ENCODE measurements at regions not wholly inside any gene's neighbourhood (a gene's known extent, or its start where the extent isn't known, plus 50 kb on each side); places are given as distances from the start of the nearest gene placed in this dataset.

DNA sequence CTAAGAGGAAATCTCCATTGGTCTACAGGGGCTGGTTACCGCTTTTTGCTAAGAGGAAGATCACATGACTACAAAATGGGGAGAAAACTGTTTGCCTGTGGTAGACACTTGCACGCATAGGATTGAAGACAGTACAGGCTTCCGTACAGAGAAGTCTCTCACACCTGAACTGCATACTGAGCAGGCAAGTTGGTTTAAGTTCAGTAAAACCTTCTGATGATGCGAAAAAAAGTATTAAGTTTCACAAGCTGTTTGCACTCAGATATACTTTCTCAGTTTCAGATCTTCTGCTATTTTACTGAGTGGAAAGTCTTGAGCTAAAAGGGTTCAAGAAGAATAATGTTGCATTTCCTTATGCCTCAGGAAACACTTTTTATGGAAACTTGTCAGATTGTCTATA is 292.2 kb upstream of the MC4R start:
- no peak for DNase-seq

DNA sequence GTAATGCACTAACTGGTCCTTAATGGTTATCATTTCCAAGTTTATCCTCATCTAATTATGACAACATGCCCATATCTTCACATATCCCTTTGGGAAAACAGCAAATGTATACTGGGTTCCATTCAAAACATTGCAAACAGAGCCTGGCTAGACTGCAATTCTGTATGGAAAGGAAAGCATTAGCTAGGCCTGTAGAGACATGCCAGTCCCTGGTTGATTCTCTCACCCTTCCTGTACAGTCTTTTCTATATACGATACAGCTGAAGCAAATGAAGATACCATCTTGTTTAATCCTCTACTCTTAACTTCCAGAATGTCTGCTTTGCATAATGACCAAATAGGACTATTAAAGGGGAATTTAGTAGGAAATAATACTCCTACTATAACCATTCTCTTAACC is 294.4 kb upstream of the MC4R start:
- DNase-seq, result no peak

- DNase-seq, result no peak
Measured at GRCh38 chr18:60668583-60668982, 296.0 kb upstream of the MC4R start.

DNA sequence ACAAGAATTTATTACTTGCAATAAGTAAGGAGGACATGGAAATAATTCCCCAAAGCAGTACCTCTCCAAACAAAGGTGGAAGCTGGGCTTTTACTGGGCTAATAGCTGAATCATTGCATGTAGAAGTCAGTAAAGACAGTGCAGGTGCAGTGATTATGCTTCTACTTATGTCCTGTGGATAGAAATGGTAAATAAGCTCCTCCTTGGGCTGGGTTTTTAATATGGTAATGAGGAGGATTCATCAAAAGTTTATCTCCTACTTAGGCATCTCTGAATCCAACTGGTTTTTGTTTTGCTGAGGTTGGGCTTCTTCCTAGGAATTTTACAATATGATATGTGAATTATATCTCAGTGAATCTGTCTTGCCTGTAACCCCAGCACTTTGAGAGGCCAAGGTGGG is 297.4 kb upstream of the MC4R start:
- DNase-seq, result no peak

DNA sequence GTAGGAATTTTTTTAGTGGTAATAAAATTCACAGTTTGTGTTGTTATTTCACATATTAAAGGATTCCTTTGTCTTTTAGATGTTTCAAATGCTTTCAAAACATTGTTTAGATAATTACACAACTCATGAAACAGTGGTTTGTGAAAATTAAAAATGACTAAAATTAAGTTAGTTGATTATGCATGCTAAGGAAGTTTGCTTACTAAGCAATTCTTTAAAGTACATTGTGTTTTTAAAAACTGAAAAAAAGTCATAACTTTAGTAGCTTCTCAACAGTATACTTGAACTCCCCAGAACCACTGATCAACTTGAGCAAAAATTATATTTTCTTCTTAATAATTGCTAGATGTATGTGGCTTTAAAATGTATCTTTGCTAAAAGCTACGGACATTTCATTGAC is 298.4 kb upstream of the MC4R start:
- DNase-seq, result no peak

GRCh38 chr18:60675126-60675525 is 302.6 kb upstream of the MC4R start:
- no peak for DNase-seq

GRCh38 chr18:60675801-60676200 is 303.2 kb upstream of the MC4R start:
- no peak for DNase-seq

GRCh38 chr18:60676815-60677214 is 304.2 kb upstream of the MC4R start:
- no peak for DNase-seq

- DNase-seq, result no peak
Measured at GRCh38 chr18:60684843-60685513, 312.4 kb upstream of the MC4R start.

DNA sequence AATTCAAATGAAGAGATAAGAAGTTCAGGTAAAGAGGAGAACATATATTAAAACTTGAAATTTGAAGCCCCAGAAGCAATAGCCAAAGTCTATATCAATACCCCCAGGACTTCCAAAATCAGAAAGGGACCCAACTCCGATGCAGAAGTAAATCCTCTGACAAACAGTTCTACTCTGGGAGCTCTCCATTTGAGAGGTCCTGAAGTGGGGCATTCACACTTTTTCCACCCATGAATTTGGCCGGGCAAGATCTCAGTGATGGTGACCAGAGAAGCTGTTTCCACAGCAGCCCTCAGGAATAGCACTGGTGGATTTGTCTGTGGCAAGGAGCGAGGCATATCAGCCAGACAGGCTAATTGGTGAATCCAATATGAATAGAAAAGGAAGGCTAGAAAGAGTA is 313.6 kb upstream of the MC4R start:
- DNase-seq, result no peak

GRCh38 chr18:60691061-60691460 is 318.5 kb upstream of the MC4R start:
- DNase-seq, result no peak

GRCh38 chr18:60693426-60693825 is 320.9 kb upstream of the MC4R start:
- no peak for DNase-seq

DNA sequence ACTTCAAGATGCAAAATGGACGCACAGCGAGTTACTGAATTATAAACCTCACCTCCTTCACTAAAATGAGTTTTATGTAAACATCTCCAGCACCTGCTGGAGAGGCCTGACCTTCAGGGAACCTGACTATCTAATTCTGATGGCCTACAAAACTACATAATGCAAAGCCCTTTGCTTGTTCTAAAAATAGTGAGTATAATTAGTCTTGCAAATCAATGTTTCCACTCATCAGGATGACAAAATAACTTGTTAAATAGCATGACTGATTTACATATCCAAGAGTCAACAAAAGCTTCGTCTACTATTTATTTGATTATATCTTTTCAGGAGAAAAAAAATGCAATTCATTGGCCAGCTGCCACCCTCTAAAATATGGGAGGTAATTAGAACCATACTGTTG is 326.3 kb upstream of the MC4R start:
- no peak for DNase-seq

- no peak for DNase-seq
Measured at GRCh38 chr18:60722742-60723141, 350.2 kb upstream of the MC4R start.

- no peak for DNase-seq
Measured at GRCh38 chr18:60732143-60732542, 359.6 kb upstream of the MC4R start.

DNA sequence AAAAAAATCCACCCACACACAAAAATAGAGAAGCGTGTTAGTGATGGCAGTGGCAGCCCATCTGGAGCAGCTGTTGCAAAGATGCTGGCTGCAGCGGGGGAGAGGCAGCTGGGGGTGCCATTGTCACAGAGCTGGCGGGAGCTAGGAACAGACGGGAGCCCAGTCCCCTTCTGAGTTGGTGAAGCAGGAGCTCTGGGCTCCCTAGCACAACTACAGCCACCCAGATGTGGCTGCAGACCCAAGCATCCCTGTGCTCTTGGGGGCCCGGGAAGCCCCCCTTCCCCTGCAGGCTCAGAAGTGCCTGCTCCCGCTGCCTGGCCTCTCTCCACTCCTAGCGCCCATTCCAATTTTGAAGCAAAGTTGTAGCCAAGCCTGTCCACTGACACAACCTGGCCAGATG is 366.6 kb upstream of the MC4R start:
- DNase-seq, result no peak

DNA sequence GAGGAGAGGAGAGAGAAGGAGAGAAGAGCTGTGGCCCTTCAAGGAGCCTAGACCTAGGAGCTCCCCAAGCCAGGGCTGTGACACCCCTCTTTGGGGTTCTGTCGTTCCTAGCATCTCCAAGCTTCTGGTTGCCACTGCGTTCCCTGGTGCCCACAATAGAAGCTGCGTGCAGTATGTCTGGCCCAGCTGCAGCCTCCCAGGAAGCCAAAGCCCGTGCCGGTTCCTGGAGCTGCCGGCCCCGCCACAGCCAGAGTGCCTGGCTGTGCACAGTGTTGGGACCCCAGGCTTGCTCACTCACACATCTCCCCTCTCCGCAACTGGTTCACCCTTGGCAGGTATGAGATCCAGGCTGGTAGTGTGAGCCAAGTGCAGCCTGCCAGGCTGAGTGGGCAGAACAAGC is 367.7 kb upstream of the MC4R start:
- DNase-seq, result no peak

DNA sequence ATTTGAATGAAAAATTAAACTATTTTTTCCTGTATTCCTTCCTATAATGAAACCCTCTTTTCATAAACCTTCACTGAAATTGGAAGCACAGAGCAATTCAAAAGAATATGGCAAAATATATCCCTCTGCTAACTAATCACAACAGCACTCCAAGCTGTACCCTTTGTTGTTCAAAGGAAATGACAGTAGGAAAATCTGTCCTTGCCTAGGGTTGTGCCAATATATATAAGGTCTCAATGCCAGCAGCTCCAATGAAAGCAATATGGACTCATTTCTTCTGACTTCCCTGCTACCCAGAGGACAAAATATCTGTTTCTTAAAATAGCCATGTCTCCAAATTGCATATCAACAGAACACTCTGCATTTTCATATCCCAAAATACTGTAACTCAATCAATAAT is 373.9 kb upstream of the MC4R start:
- DNase-seq, result no peak

GRCh38 chr18:60746919-60747318 is 374.3 kb upstream of the MC4R start:
- no peak for DNase-seq

DNA sequence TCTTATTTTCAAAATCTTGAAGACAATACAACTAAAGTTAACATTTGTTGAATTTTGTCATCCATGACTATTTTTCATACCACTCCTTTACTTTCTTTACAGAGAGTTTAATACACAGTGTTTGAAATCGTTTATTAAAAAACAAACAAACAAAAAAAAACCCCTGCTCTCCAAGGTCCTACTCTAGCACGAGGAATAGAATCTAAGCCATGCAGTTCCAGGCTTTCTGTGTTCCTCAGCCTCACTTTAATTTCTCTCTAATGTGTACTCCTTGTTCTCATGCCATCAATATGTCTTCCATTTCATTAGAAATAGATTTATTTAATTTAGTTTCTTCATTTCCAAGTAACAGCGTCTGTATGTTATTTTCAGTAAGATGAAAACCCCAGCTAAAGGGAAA is 381.2 kb upstream of the MC4R start:
- no peak for DNase-seq

DNA sequence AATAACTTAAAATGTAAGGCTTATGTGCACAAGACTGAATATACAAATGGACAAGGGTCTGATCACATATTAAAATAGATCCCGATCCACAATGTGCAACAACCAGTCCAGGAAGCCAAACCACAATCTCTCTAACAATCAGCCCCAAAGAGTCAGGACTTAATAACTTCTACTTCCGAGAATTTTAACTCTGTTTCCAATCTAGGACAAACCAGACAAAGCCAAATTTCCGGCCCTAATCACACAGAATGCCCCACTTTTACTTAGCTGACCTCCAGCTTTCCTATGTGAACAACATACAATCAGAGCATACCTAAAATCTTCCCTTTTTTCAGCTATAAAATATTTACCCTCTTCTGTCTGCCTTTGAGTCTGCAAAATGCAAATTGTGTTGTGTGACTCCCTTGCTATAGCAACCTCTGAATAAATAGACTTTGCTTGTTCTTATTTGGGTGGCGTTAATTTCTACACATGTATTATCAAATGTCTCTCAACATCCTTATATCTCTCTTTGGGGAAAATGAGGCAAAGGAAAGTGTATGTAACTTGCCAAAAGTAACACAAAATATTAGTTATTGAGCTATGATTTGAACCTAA is 381.9 kb upstream of the MC4R start:
- no peak for DNase-seq

GRCh38 chr18:60755134-60755533 is 382.6 kb upstream of the MC4R start:
- DNase-seq, result no peak

DNA sequence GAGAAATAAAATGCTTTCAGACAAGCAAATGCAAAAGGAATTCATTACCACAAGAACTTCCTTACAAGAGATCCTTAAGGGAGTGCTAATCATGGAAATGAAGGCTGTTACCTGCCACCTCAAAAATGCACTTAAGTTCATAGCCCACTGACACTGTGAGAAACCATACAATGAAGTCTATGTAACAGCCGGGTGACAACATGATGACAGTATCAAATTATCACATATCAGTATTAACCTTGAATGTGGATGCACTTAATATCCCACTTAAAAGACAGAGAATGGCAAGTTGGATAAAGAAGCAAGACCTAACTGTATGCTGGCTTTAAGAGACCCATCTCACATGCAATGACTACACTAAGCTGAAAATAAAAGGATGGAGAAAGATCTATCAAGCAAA is 403.4 kb upstream of the MC4R start:
- DNase-seq, result no peak

- DNase-seq, result no peak
Measured at GRCh38 chr18:60784161-60784560, 411.6 kb upstream of the MC4R start.

GRCh38 chr18:60794802-60795201 is 422.2 kb upstream of the MC4R start:
- no peak for DNase-seq

Data from right hindlimb (tissue), 1 donor.